ENCODE measurements at regions not wholly inside any gene's neighbourhood (a gene's known extent, or its start where the extent isn't known, plus 50 kb on each side); places are given as distances from the start of the nearest gene placed in this dataset.
"Not testable (repeated sequence)": the region's sequence is repeated elsewhere in the genome, so short reads cannot be mapped to it uniquely, and the experiment has no call there.

DNA sequence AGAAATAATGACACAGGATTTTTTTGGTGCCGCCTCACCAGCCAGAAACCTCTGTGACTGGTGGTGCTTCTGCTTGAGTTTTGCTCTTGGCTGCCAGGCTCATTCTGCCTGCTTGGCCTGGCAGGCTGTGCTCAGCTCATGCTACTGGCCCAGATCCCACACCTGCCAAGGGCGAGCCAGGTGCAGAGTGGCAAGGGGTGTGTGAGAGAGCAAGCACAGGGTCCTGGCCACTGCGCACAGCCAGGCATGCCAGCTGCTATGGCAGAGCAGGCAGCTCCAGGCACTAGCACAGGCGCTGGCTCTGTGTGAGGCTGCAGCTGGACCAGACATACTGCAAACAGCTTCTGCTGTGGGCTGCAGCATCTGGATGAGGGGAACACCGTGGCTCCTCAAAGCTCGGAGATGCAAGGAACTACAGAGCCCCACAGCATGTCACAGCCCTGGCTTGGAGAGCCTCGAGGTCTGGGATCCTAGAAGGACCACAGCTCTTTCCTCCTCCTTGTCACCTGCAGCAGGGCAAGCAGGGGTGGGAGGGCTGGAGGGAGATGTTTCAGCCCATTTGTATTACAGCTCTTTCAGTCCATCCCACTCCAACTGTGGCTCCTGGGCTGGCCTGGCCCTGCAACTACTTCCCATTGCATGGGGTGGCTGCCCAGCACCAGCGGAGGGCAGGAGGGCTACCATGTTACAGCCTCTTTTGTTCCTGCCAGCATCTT lies 313.4 kb upstream of the SEMA3C start:
- DNase-seq (ENCODE audit: low read depth in 2 of 2), result no peak

DNA sequence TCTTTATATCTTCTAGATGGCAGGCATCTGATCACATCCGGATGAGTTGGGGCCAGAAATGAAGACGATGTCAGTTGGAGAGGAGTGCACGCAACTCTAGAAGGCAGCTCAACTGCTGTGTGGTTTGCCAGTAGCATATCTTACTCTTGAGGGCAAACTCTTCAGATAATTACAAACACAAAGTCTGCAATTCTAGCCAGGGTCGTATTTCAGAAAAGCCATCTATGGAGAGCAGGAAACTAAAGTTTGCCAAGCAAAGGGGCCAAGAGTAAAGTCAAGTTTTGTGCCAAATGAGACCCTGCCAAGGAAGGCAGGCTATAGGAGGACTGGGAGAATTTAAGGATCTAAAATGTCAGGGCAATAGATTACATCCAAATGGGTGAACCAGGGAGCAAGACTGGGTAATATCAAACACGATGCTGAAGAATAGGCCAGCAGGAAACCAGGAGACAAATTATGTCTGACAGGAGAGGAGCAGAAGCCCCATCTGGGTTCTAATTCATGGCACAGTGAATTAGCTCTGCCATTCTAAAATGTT lies 312.5 kb upstream of the SEMA3C start:
- no peak for DNase-seq (ENCODE audit: low read depth in 2 of 2)

GRCh38 chr7:81226234-81226633 lies 307.4 kb upstream of the SEMA3C start:
- no peak for DNase-seq (ENCODE audit: low read depth in 2 of 2)

GRCh38 chr7:81222692-81223091 lies 303.8 kb upstream of the SEMA3C start:
- DNase-seq (ENCODE audit: low read depth in 2 of 2), result not testable (repeated sequence)

DNA sequence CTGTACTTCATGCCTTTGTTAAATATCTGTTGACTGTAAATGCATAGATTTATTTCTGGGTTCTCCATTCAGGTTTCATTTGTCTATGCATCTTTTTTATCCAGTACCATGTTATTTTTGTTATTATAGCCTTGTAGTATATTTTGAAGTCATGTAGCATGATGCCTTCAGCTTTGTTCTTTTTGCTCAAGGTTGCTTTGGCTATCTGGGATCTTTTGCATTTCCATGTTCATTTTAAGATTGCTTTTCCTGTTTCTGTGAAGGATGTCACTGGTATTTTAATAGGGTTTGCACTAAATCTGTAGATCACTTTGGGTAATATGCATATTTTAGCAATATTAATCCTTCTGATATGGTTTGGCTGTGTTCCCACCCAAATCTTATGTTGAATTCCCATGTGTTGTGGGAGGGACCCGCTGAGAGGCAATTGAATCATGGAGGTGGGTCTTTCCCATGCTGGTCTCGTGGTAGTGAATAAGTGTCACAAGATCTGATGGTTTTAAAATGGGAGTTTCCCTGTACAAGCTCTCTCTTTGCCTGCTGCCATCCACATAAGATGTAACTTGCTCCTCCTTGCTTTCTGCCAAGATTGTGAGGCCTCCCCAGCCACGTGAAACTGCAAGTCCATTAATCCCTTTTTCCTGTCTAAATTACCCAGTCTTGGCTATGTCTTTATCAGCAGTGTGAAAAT lies 302.8 kb upstream of the SEMA3C start:
- DNase-seq (ENCODE audit: low read depth in 2 of 2), result no peak

DNA sequence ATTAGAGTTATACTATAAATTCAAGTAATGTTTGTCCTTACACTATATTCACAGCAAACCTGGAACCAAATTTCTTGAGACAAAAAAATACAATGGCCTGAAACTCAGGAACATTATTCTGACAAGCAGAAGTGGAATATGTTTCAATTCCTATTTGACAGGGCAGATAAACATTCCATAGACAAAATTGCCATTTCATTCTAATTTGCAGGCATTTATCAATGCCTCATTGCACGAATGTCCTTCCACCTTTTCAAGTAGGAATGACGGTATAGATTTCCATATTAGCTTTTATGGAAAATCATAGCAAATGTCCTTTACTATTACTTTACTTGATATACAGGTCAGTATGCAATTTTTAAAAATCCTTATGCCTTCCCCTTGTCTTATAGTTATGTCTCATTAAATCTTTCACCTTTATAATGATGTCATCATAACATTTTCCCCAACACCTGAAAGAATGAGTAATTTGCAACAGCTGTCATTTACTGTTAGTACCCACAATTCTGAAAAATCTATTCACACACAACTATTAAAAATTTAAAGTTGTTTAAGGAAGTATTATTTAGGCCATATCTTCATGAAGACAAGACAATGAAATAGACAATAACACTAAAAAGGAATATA lies 299.7 kb upstream of the SEMA3C start:
- no peak for DNase-seq (ENCODE audit: low read depth in 2 of 2)

DNA sequence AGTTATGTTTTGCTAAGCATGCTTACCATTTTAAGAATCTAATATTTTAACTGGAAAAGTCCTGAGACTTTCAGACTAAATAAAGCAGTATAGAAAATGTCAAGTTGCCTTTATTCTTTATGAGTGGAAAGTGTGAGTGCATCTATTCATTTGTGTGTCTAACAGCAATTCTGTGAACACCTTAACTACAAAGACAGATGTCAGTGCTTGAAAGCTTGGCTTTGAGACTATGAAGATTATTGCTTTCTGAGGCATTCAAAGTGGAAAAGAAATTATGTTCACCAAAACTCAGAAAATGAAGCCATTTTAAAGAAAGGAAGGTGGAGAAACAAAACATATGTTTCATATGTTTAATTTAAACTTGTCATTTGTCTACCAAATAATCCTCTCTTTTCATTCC lies 294.5 kb upstream of the SEMA3C start:
- no peak for DNase-seq (ENCODE audit: low read depth in 2 of 2)

DNA sequence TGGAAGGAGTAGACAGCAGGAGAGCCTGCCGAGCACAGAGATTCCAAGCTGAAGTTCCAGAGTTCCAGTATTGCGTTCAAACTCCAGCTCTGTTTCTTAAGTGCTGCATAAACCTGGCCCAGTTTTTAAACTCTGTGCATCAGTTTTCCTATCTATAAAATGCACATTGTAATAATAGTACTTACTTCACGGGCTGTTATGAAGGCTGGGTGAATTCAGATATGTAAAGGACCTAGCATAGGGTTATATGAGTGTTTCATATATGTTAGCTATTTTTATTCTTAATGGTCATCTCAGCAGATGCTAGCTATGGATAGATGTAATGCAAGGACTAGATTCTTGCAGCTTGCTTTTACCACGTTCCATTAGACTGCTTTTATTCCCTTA lies 293.1 kb upstream of the SEMA3C start:
- no peak for DNase-seq (ENCODE audit: low read depth in 2 of 2)

DNA sequence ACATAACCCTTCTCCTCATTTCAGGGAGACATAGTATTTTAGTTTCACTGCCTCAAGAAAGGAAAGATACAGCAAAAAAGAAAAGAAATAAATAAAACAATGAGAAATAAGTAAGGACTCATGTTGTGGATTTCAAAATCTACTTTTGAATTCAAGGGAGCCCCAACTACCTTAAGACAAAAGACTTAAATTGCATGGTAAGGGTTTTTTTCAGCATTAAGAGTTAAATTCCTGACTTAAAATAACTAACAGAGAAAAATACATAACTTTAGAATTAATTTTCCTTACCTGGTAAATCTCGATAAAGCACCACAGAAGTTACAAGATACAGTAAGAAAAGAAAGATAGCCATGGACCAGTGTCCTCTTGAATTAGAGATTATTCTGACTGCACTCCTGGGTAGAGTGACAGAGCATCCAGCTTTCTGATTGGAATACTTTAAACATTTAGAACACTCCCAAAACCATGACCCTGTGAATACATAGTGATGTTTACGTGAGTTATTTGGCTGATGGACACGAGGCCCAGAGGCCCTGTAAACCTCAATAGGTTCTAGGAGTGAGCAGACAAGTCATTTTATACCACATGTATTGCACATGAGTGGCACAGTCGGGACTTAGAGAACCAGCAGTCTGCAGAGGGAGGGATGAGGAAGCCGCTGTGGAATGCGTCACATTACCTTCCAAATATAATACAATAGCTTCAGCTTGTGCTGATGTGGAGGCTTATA lies 292.5 kb upstream of the SEMA3C start:
- peak; percentile 2 to 9 for DNase-seq (ENCODE audit: low read depth in 2 of 2)

DNA sequence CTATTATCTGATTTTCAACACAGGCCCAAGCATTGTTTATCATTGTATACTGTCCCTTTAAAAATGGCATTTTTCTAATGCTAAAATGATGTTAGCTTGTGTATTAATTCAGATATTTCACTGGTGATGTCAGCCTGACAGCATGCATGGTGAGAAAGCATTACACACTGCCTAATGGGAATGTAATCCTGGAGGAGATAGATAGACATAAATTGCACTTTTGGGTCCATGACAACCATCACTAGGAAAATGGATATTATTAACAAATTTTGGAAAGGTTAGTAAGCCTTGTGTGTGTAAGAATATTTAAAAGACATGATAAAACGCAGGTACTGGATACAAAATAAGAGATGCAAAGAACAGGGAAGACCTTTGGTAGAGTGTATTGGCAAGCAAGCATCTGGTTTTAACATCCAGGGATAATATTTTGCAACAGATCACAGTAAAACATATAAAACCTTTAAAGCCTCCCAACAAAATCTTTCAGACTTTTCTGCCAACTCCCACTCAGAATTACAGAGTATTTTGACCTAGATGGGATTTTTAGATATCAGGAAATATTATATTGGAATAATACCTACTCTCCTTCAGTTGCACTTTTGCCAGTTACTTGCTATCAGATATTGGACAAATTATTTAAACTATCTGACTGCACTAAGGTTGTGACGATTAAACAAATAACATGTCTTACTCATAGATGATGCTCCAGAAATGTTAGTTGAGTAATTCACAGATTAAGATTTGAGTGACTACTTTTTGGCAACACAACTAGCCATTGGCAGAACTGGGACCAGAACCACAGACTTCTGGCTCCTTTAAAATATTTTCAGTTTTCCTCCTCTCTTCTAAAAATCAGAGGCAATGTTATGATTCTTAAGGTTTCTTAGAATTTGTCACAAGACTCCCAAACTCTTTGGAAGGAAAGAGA lies 291.6 kb upstream of the SEMA3C start:
- no peak for DNase-seq (ENCODE audit: low read depth in 2 of 2)

- no peak for DNase-seq (ENCODE audit: low read depth in 2 of 2)
These were observed 290.2 kb upstream of the SEMA3C start for GRCh38 chr7:81209059-81209458.

DNA sequence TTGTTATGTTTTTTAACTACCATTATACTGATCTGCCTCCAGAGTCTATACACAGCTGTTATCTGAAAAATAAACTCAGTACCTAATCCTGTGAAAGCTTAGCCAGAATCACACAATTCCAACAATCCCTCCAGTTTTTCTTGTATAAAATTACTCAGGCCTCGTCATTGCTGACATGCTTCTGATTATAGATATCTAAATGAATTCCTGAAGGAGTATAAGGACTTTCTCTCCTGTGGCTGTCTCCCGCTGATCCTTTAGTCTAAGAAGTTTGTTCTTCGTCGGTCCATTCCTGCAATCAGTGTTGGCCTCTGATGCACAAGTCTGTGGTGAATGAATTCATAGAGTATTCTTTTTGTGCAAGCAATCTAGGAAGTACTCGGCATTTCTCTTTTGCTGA lies 288.9 kb upstream of the SEMA3C start:
- no peak for DNase-seq (ENCODE audit: low read depth in 2 of 2)

- no peak for DNase-seq (ENCODE audit: low read depth in 2 of 2)
These were observed 288.0 kb upstream of the SEMA3C start for GRCh38 chr7:81206667-81207360.

GRCh38 chr7:81206217-81206616 lies 287.4 kb upstream of the SEMA3C start:
- DNase-seq (ENCODE audit: low read depth in 2 of 2), result no peak

GRCh38 chr7:81201188-81201587 lies 282.3 kb upstream of the SEMA3C start:
- no peak for DNase-seq (ENCODE audit: low read depth in 2 of 2)

GRCh38 chr7:81198766-81199165 lies 279.9 kb upstream of the SEMA3C start:
- no peak for DNase-seq (ENCODE audit: low read depth in 2 of 2)

GRCh38 chr7:81197266-81197665 lies 278.4 kb upstream of the SEMA3C start:
- no peak for DNase-seq (ENCODE audit: low read depth in 2 of 2)

DNA sequence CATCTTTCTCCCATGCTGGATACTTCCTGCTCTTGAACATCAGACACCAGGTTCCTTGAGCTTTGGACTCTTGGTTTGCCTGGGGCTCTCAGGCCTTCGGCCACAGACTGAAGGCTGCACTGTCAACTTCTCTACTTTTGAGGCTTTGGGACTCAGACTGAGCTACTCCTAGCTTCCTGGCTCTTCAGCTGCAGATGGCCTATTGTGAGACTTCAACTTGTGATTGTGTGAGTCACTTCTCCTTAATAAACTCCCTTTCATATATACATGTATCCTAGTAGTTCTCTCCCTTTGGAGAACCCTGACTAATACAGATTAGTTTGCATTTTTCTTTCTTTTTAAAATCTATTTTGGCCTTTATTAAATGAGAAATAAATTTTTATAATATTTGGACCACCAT lies 276.2 kb upstream of the SEMA3C start:
- no peak for DNase-seq (ENCODE audit: low read depth in 2 of 2)

DNA sequence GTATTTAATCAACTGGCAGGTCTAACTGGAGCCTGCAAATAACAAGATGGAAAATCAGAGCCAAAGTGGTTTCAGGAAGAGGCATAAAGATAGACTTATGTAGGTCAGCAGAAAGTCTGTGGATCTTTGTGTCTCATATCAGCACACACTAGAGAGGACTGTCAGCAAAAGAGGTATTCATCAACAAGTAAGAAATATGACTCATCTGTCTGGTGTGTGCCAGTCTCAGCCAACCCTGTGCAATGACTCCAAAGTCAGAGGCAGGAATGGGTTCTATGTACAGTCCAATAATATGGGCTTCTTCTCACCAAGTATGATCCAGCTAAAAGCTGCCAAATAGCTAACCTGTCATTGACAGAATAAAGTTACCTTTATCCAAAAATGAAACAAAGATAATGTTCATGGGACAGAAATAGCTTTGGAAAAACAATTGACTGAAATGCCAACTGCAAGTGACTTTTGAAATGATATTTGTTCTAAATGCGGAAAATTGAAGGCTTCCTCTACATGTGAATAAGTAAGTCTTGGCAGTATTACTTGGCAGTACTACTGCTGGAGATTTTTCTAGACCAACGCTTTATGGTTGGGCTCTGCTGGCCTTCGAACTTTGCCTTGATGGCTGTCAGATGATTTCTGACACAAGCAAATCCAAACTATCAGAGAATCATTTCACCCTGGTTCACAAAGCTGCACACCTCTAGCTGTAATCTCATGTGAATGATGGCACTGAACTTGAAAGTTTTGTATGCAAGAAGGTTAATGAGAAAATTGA lies 272.3 kb upstream of the SEMA3C start:
- no peak for DNase-seq (ENCODE audit: low read depth in 2 of 2)

- no peak for DNase-seq (ENCODE audit: low read depth in 2 of 2)
These were observed 268.9 kb upstream of the SEMA3C start for GRCh38 chr7:81187753-81188152.

Measured in dermis microvascular lymphatic vessel endothelial cell (primary cell).